ENCODE measurements at regions not wholly inside any gene's neighbourhood (a gene's known extent, or its start where the extent isn't known, plus 50 kb on each side); places are given as distances from the start of the nearest gene placed in this dataset.

DNA sequence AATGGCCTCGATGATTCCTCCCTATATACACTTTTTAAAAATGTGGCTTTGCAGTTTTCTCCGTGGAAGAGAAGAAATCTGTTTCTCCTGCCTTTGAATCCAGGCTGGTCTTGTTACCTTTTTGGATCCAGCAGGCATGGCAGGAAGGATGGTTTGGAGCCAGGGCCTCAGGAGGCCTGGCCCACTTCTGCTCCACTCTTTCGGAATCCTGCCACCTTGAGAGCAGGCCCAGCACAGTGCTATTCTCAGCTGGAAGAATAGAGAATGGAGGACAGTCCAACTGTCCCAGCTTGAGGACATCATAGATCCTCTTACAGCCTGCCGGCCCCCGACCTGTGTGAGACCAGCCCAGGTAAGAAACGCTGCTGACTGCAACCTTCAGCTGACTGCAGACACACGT lies 421.5 kb downstream of the FUT8 start:
- Histone ChIP-seq H3K9me3 (no peaks in the 10 kb centered on the region), H3K4me1 (peaks cover 0 to 7% (median 0%) of the 10 kb centered on the region in 12 donors), H3K27me3 (peaks cover 0 to 8% (median 0%) of the 10 kb centered on the region in 9 donors), H3K4me3 (no peak overlapping the region), H3K36me3 (no peaks in the 10 kb centered on the region), H3K27ac (no peak overlapping the region)
- TF ChIP-seq CTCF (IDR thresholded peaks at IDR 0.05), result no peak
- TF ChIP-seq POLR2A (IDR thresholded peaks at IDR 0.05), result no peak
- DNase-seq, result no peak
- ATAC-seq, result no peak
- whole genome bisulfite sequencing, 4 donors, result 84 to 95% (median 93%) methylated on average over 7 of the region's 7 CpGs
- intact Hi-C loops (cut with DNase I), result no loop called here

DNA sequence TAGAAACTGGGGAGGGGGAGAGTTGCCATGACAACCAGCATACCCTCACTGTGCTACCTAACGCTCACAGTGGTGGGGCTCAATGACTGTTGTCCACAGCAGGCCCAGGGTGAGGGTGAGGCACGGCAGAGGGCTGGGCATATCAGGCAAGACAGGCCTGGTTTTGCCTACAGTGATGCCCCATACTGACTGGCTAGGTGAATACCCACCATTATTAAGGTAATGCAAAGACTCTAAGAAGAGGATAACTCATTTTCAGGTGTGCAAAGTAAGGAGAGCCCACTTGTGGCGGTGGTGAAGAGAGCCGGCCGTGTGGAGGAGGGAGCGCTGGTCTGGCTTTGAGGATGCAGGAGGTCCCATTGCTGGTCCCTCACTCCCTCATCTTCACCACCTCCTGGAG lies 422.3 kb downstream of the FUT8 start:
- 89 to 92% (median 91%) methylated on average over 6 of the region's 6 CpGs for WGBS, 4 donors
- Histone ChIP-seq H3K36me3 (no peaks in the 10 kb centered on the region), H3K9me3 (no peaks in the 10 kb centered on the region), H3K27ac (no peak overlapping the region), H3K4me3 (no peak overlapping the region), H3K4me1 (peaks cover 0 to 7% (median 0%) of the 10 kb centered on the region in 12 donors), H3K27me3 (peaks cover 0 to 8% (median 0%) of the 10 kb centered on the region in 9 donors)
- no peak for TF ChIP-seq POLR2A (IDR thresholded peaks at IDR 0.05)
- no peak for TF ChIP-seq CTCF (IDR thresholded peaks at IDR 0.05)
- intact Hi-C loops (cut with DNase I), result no loop called here
- DNase-seq (no peak), ATAC-seq (peak in 1 of 4 donors; percentile 13)

DNA sequence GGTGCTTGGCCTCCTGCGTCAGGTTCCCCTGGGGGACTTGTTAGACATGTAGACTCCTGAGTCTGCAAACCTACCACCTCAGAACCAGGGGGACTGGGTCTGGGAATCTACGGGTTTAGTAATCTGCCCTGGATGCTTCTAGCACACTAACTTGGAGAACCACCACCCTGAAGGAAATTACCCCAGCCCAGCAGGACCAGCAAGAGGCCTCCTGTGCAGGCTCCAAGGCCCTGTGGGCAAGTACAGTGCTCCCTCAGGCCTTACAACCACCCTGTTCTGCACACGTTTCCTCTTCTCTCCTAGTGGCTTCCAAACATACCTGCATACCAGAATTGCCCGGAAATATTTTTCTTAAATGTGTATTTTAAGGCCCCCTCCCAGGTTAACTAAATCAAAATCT lies 423.0 kb downstream of the FUT8 start:
- no peak for ATAC-seq
- H3K36me3 ChIP-seq, result no peaks in the 10 kb centered on the region
- H3K9me3 ChIP-seq, result no peaks in the 10 kb centered on the region
- 84 to 90% (median 87%) methylated on average over 4 of the region's 4 CpGs for WGBS, 4 donors
- DNase-seq, result no peak
- H3K27me3 ChIP-seq, result peaks cover 0 to 8% (median 0%) of the 10 kb centered on the region in 9 donors
- no peak overlapping the region for H3K4me3 ChIP-seq
- peaks cover 0 to 13% (median 2%) of the 10 kb centered on the region in 12 donors for H3K4me1 ChIP-seq
- intact Hi-C loops (cut with DNase I), result no loop called here
- no peak overlapping the region for H3K27ac ChIP-seq
- no peak for TF ChIP-seq POLR2A (IDR thresholded peaks at IDR 0.05)
- no peak for TF ChIP-seq CTCF (IDR thresholded peaks at IDR 0.05)

DNA sequence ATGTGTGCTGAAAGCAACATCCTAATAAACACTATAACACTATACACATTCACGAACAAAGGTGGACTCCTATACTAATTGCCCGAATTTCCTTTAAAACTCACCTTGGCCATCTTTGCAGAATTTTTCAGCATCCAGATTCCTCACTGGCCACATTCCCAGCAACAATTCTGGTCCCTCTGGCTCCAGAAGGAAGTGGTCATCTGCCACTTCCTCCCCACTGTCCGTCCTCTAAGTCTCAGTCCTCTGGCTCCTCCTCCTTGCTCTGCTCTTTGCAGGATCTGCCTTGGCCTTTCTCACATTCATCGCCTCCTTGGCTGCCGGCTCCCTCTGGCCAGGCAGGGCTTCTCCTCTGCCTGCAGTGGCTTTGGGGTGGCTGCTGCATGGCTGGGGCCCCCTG lies 426.0 kb downstream of the FUT8 start:
- Histone ChIP-seq H3K27ac (no peak overlapping the region), H3K4me3 (no peak overlapping the region), H3K36me3 (no peaks in the 10 kb centered on the region), H3K4me1 (peaks cover 0 to 15% (median 2%) of the 10 kb centered on the region in 12 donors), H3K27me3 (no peaks in the 10 kb centered on the region), H3K9me3 (no peaks in the 10 kb centered on the region)
- WGBS, 4 donors, result 78 to 87% (median 82%) methylated on average over 5 of the region's 5 CpGs
- DNase-seq (no peak), ATAC-seq (no peak)
- TF ChIP-seq POLR2A (IDR thresholded peaks at IDR 0.05) (no peak), CTCF (IDR thresholded peaks at IDR 0.05) (no peak)
- intact Hi-C loops (cut with DNase I), result no loop called here
